ENCODE measurements at regions not wholly inside any gene's neighbourhood (a gene's known extent, or its start where the extent isn't known, plus 50 kb on each side); places are given as distances from the start of the nearest gene placed in this dataset.

GRCh38 chr18:42137693-42138375 is 182.8 kb downstream of the PIK3C3 start:
- no peak for DNase-seq (ENCODE audit: low read depth)
- Histone ChIP-seq H3K4me3 (ENCODE audit: low read depth, low read length) (no peak overlapping the region), H3K36me3 (ENCODE audit: control insufficient read depth, insufficient read depth, low read length) (no peaks in the 10 kb centered on the region), H3K27me3 (ENCODE audit: control insufficient read depth, insufficient read depth, low read length) (no peaks in the 10 kb centered on the region)
- FAIRE-seq: no peak
- TF ChIP-seq, protein P1, sequence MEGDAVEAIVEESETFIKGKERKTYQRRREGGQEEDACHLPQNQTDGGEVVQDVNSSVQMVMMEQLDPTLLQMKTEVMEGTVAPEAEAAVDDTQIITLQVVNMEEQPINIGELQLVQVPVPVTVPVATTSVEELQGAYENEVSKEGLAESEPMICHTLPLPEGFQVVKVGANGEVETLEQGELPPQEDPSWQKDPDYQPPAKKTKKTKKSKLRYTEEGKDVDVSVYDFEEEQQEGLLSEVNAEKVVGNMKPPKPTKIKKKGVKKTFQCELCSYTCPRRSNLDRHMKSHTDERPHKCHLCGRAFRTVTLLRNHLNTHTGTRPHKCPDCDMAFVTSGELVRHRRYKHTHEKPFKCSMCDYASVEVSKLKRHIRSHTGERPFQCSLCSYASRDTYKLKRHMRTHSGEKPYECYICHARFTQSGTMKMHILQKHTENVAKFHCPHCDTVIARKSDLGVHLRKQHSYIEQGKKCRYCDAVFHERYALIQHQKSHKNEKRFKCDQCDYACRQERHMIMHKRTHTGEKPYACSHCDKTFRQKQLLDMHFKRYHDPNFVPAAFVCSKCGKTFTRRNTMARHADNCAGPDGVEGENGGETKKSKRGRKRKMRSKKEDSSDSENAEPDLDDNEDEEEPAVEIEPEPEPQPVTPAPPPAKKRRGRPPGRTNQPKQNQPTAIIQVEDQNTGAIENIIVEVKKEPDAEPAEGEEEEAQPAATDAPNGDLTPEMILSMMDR (IDR thresholded peaks at IDR 0.05; ENCODE audit: insufficient read depth, low read length, severe bottlenecking): no peak

DNA sequence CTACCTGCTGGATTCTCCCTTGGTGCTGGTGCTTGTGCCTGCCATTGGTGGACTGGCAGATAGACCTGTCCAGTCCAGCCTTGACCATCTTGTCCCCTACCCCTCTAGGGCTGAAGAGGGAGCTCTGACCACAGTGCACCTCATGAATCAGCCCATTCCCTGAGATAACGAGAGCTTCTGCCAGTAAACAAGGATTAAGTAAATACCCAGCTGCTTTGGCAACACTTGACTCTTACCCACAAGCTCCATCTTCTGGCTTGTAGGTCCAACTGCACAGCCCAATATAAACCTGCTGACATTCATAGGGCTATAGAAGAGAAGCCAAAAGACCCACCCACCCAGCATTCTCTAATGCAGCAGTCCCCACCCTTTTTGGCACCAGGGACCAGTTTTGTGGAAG is 186.4 kb downstream of the PIK3C3 start:
- no peaks in the 10 kb centered on the region for H3K36me3 ChIP-seq (ENCODE audit: control insufficient read depth, insufficient read depth, low read length)
- DNase-seq (ENCODE audit: low read depth): no peak
- H3K4me3 ChIP-seq (ENCODE audit: low read depth, low read length): no peak overlapping the region
- TF ChIP-seq, protein P1 (IDR thresholded peaks at IDR 0.05; ENCODE audit: insufficient read depth, low read length, severe bottlenecking): no peak
- FAIRE-seq: peak; percentile 70
- H3K27me3 ChIP-seq (ENCODE audit: control insufficient read depth, insufficient read depth, low read length): no peaks in the 10 kb centered on the region

DNA sequence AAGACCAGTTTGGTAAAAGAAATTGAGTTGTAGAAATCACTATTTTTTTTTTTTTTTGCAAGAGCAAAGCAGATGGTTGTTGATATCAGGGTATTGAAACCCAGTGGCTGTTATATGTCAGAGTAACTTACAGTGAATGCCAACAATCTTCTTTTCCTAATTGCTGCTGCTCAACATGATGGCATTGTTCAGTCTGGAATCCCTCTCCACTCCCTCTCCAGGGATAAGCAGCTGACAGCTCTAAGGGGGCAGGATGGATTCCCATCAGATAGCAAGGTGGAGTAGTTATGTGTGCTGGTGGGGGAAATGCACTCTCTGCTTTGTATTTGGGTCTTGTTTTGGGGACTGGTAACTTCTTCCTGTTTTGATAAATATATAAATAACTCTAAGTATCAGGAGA is 200.0 kb downstream of the PIK3C3 start:
- FAIRE-seq (no peak), DNase-seq (ENCODE audit: low read depth) (no peak)
- H3K36me3 ChIP-seq (ENCODE audit: control insufficient read depth, insufficient read depth, low read length): no peaks in the 10 kb centered on the region
- H3K27me3 ChIP-seq (ENCODE audit: control insufficient read depth, insufficient read depth, low read length): no peaks in the 10 kb centered on the region
- TF ChIP-seq, protein P1 (IDR thresholded peaks at IDR 0.05; ENCODE audit: insufficient read depth, low read length, severe bottlenecking): no peak
- no peak overlapping the region for H3K4me3 ChIP-seq (ENCODE audit: low read depth, low read length)

GRCh38 chr18:42156281-42156680 is 201.2 kb downstream of the PIK3C3 start:
- Histone ChIP-seq H3K4me3 (ENCODE audit: low read depth, low read length) (no peak overlapping the region), H3K27me3 (ENCODE audit: control insufficient read depth, insufficient read depth, low read length) (no peaks in the 10 kb centered on the region), H3K36me3 (ENCODE audit: control insufficient read depth, insufficient read depth, low read length) (no peaks in the 10 kb centered on the region)
- DNase-seq (ENCODE audit: low read depth) (no peak), FAIRE-seq (no peak)
- TF ChIP-seq, protein P1 (IDR thresholded peaks at IDR 0.05; ENCODE audit: insufficient read depth, low read length, severe bottlenecking): no peak

DNA sequence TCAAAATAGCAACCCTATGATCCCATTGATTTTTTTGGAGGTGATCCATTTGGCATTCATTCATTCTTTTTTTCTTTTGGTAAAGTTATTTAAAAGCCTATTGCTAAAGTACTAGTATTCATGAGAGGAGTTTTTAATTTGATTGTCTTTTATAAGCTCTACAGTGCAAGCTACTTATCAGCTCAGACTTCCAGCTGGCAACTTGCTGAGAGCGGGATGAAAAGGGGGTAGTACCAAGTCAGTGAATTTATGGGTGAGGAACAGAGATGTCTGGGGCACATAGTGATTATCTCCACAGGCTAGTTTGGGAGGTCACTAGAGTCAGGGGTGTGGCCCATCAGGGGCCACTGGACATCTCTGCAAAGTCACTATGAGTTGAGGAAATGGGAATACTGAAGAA is 202.4 kb downstream of the PIK3C3 start:
- no peak for FAIRE-seq
- no peaks in the 10 kb centered on the region for H3K36me3 ChIP-seq (ENCODE audit: control insufficient read depth, insufficient read depth, low read length)

More for the DNA sequence above, 202.4 kb downstream of the PIK3C3 start:
- Histone ChIP-seq H3K27me3 (ENCODE audit: control insufficient read depth, insufficient read depth, low read length) (no peaks in the 10 kb centered on the region), H3K4me3 (ENCODE audit: low read depth, low read length) (no peak overlapping the region)
- TF ChIP-seq, protein P1 (IDR thresholded peaks at IDR 0.05; ENCODE audit: insufficient read depth, low read length, severe bottlenecking): no peak
- DNase-seq (ENCODE audit: low read depth): no peak

All from bronchial epithelial cell (primary cell).